SU-DHL-6 (cell line): ENCODE measurements at regions not wholly inside any gene's neighbourhood (a gene's known extent, or its start where the extent isn't known, plus 50 kb on each side); places are given as distances from the start of the nearest gene placed in this dataset.
"Not testable (repeated sequence)": the region's sequence is repeated elsewhere in the genome, so short reads cannot be mapped to it uniquely, and the experiment has no call there.

Source experiments
- H2AFZ ChIP-seq: fragments of 200-600 bp; sonication (generic); 2 replicates; pipeline ENCODE4 v1.6.1; 2014; ENCODE audit warnings: low read depth, mild to moderate bottlenecking, moderate library complexity, mixed read lengths, antibody characterized with exemption, low read length; ENCODE audit not compliant: severe bottlenecking
- H3F3A ChIP-seq: fragments of 200-600 bp; shearing (Covaris generic); 2 replicates; pipeline ENCODE4 v1.6.0; 2016; ENCODE audit warnings: antibody characterized with exemption, mild to moderate bottlenecking; ENCODE audit not compliant: insufficient read depth
- H3K27ac ChIP-seq: fragments of 200-600 bp; sonication (generic); 2 replicates; pipeline ENCODE4 v1.5.1; 2016; ENCODE audit warnings: low read depth, mild to moderate bottlenecking, low read length, moderate library complexity, mixed read lengths
- H3K27me3 ChIP-seq: fragments of 200-600 bp; sonication (generic), shearing (Covaris generic); 2 replicates; pipeline ENCODE4 v1.6.0; 2014; ENCODE audit warnings: mild to moderate bottlenecking, low read length
- H3K36me3 ChIP-seq: fragments of 200-600 bp; sonication (generic); 2 replicates; pipeline ENCODE4 v1.6.1; 2014; ENCODE audit warnings: mild to moderate bottlenecking, low read length, mixed read lengths
- H3K4me2 ChIP-seq: fragments of 300-600, 200-600 bp; shearing (Covaris generic), sonication (generic); 2 replicates; pipeline ENCODE4 v1.6.0; 2014; ENCODE audit warnings: low read length, low read depth, mild to moderate bottlenecking; ENCODE audit not compliant: poor library complexity, severe bottlenecking
- H3K4me3 ChIP-seq: fragments of 200-600 bp; sonication (generic); 2 replicates; pipeline ENCODE4 v1.5.1; 2014; ENCODE audit warnings: antibody characterized with exemption, low read length, mild to moderate bottlenecking, mixed read lengths; ENCODE audit not compliant: insufficient read depth, poor library complexity, severe bottlenecking
- H3K79me2 ChIP-seq: fragments of 200-600 bp; sonication (generic); 2 replicates; pipeline ENCODE4 v1.6.1; 2014; ENCODE audit warnings: mild to moderate bottlenecking, low read length, moderate library complexity; ENCODE audit not compliant: insufficient read depth
- H3K9ac ChIP-seq: fragments of 200-600 bp; sonication (generic); 2 replicates; pipeline ENCODE4 v1.7.0; 2014; ENCODE audit warnings: mild to moderate bottlenecking, low read length
- H3K9me2 ChIP-seq: fragments of 200-600 bp; sonication (generic); replicated peaks from 2 replicates; pipeline ENCODE4 v1.6.1; 2014; ENCODE audit warnings: low read length; ENCODE audit not compliant: insufficient read depth
- H3K9me3 ChIP-seq: fragments of 200-600 bp; sonication (generic); 2 replicates; pipeline ENCODE4 v1.6.1; 2014; ENCODE audit warnings: low read length, mixed read lengths; ENCODE audit not compliant: insufficient read depth
- H4K20me1 ChIP-seq: fragments of 200-600 bp; sonication (generic); 2 replicates; pipeline ENCODE4 v1.6.1; 2014; ENCODE audit warnings: low read depth, mild to moderate bottlenecking, antibody characterized with exemption, low read length, moderate library complexity, mixed read lengths

DNA sequence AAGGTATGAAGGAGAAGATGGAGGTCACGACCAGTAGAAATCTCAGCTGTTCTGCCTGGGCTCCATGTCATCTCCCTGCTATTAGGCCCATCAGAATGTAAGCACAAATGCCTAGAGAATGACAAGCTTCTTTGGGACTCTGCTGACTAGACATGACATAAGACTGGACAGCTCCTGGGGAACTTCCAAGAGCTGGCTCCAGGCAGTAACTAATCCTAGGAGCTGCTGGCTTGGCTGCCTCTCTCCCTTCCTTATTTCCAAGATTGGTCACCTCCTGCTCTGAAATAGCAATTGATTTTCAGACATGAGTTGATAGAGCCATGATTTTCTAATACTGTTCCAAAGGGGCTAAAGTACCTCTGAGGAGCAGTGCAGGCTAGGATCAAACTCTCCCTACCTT, 57.5 kb upstream of the TP53BP2 start:
- not testable (repeated sequence) for H3K79me2 ChIP-seq, H3F3A ChIP-seq, H3K9me3 ChIP-seq, H3K36me3 ChIP-seq, H3K9me2 ChIP-seq, H3K9ac ChIP-seq, H3K27ac ChIP-seq, H3K4me2 ChIP-seq, H3K27me3 ChIP-seq, H2AFZ ChIP-seq, H3K4me3 ChIP-seq, H4K20me1 ChIP-seq

GRCh38 chr1:223899775-223900174, 54.0 kb upstream of the TP53BP2 start:
- H3K79me2 ChIP-seq, H3K4me3 ChIP-seq, H3K27me3 ChIP-seq, H3K4me2 ChIP-seq, H3F3A ChIP-seq, H2AFZ ChIP-seq, H3K9me2 ChIP-seq, H3K36me3 ChIP-seq, H3K9ac ChIP-seq, H4K20me1 ChIP-seq, H3K27ac ChIP-seq, H3K9me3 ChIP-seq: not testable (repeated sequence)

DNA sequence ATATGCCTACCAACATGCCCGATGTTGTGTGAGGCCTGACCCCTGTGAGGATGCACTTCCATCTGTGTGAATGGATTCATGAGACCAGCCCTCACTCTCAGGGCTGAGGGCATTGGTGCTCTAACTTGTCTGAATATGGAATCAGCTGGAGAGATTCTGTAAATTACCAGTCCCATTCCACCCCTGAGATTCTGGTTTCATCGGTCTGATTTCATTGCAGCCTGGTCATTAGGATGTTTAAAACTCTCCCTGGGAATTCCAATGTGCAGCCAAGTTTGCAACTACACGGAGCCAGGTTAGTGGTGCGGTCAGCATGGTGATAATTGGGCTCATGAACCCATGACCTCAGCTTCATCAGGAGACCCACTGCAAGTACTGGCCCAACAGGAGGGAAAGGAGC, 51.4 kb upstream of the TP53BP2 start:
- H3K36me3 ChIP-seq, H3K9me2 ChIP-seq, H4K20me1 ChIP-seq, H3K9ac ChIP-seq, H2AFZ ChIP-seq, H3K79me2 ChIP-seq, H3F3A ChIP-seq, H3K4me3 ChIP-seq, H3K27me3 ChIP-seq, H3K9me3 ChIP-seq, H3K27ac ChIP-seq, H3K4me2 ChIP-seq: not testable (repeated sequence)

DNA sequence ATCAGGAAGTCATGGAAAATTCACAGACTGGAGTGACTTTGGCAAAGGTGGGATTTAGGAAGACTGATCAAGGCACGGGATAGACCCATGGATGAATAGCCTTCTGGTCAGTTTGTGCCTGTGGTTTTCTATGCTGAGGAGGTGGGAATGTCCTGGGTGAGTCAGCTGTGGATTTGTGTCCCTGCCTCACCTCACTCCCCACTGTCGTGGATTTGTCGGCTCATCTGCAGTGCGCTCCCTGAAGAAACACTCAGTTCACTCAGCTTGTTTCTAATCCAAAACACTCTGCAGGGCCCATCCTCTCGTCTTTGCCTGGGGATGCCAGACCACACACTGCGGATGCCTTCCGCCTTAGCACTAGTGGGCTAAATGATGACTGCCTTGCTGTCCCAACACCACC, 50.2 kb upstream of the TP53BP2 start:
- H3K9ac ChIP-seq, H4K20me1 ChIP-seq, H3K27me3 ChIP-seq, H3F3A ChIP-seq, H3K36me3 ChIP-seq, H2AFZ ChIP-seq, H3K27ac ChIP-seq, H3K4me2 ChIP-seq, H3K9me2 ChIP-seq, H3K79me2 ChIP-seq, H3K9me3 ChIP-seq, H3K4me3 ChIP-seq: not testable (repeated sequence)
